ENCODE measurements at regions not wholly inside any gene's neighbourhood (a gene's known extent, or its start where the extent isn't known, plus 50 kb on each side); places are given as distances from the start of the nearest gene placed in this dataset.

GRCh38 chr14:85401384-85401783 is 128.6 kb upstream of the FLRT2 start:
- TF ChIP-seq, protein P1, sequence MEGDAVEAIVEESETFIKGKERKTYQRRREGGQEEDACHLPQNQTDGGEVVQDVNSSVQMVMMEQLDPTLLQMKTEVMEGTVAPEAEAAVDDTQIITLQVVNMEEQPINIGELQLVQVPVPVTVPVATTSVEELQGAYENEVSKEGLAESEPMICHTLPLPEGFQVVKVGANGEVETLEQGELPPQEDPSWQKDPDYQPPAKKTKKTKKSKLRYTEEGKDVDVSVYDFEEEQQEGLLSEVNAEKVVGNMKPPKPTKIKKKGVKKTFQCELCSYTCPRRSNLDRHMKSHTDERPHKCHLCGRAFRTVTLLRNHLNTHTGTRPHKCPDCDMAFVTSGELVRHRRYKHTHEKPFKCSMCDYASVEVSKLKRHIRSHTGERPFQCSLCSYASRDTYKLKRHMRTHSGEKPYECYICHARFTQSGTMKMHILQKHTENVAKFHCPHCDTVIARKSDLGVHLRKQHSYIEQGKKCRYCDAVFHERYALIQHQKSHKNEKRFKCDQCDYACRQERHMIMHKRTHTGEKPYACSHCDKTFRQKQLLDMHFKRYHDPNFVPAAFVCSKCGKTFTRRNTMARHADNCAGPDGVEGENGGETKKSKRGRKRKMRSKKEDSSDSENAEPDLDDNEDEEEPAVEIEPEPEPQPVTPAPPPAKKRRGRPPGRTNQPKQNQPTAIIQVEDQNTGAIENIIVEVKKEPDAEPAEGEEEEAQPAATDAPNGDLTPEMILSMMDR (IDR thresholded peaks at IDR 0.05) = no peak
- no peak for TF ChIP-seq POLR2A (IDR thresholded peaks at IDR 0.05)
- no peak for TF ChIP-seq POLR2AphosphoS5 (IDR thresholded peaks at IDR 0.05)
- no peak for TF ChIP-seq EP300 (IDR thresholded peaks at IDR 0.05)

Measured in sigmoid colon (tissue), 4 donors.